DMS114 treated with DMSO at 0.1 percent for 48 hours (cell line): ENCODE measurements at regions not wholly inside any gene's neighbourhood (a gene's known extent, or its start where the extent isn't known, plus 50 kb on each side); places are given as distances from the start of the nearest gene placed in this dataset.
"Not testable (repeated sequence)": the region's sequence is repeated elsewhere in the genome, so short reads cannot be mapped to it uniquely, and the experiment has no call there.

Experiments
- DNase-seq: peaks from one replicate; lab custom pipeline; 2025; ENCODE audit not compliant: unreplicated experiment; lab: John Stamatoyannopoulos, UW

DNA sequence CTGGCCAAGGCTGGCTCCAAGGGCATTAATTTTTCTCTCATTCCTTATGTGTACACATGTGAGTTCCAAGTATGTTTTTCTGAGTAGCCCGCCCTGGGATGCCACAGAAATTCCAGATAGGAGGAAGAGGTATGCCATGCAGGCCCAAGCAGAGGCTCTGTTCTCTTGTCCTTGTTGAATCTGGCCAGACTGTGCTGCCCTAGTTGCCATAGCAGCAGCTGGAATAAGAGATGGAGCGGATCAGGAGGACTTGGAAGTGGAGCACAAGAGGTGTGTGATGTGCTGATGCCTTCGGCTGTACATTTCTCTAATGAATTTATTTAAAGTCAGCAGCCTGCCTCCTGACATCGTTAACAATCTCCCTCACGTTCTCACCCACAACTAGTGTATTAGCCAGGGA, 235.6 kb upstream of the RPS23 start:
- DNase-seq, result no peak

DNA sequence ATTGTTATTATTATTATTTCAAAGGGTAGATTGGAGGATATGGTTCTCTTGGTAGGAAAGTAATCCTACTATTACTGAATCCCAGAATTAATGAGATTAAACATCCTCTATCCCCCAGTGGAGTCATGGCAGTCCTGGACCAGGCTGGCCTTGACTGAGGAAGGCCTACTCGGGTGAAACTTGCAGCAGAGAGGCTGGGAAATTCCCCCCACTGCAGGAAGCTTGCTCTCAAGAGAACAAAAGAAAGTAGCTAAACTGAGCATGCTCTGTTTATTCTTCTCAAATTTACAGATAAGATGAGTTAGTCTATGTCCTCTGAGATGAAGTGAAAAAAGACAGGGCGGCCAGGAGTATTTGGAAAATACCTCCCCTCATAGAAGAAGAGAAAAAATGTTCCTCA, 233.9 kb upstream of the RPS23 start:
- no peak for DNase-seq

DNA sequence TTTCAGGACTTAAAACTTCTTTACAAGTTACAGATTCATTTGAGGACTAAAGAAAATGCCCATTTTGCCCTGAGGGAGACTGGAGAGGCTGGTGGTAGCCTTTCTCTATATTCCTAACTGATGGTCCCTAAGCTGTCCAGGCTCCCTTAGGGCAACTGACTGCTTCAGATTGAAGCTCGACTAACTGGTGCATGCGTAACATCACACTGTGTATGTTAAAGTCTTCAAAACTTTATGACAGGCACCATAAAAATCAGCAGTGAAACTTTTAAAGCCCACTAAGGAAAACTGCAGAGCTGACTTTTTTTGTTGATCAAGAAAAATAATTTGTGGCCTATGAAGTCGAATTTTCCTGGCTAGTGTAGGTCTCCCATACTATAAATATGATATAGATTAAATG, 233.0 kb upstream of the RPS23 start:
- no peak for DNase-seq

DNA sequence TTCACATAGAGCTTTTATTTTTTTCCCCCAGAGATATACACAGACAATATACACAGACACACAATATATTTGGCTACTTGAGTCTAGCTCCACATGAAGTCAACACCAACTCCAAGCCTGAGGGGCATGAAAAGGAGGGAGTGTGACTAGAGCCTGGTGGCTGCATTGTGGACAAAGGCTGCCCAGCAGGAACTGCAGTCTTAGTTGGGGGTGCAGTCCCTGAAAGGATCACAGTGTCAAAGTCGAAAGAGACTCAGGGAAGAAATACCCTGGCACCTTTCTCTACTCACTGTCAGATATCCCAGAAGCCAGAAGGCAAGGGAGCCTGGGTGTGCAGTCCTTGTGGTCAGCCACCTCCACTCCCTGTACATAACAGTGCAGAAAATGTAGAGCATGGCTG, 231.6 kb upstream of the RPS23 start:
- DNase-seq, result no peak

DNA sequence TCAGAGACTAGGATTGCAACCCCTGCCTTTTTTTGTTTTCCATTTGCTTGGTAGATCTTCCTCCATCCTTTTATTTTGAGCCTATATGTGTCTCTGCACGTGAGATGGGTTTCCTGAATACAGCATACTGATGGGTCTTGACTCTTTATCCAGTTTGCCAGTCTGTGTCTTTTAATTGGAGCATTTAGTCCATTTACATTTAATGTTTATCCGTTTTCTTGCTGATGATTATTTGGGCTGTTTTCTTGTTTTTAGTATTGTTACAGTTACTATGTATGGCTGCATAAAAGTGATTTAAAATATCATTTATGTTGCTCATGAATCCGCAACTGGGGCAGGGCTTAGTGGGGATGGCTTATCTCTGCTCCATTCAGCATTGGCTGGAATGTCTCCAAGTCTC, 228.2 kb upstream of the RPS23 start:
- not testable (repeated sequence) for DNase-seq

DNA sequence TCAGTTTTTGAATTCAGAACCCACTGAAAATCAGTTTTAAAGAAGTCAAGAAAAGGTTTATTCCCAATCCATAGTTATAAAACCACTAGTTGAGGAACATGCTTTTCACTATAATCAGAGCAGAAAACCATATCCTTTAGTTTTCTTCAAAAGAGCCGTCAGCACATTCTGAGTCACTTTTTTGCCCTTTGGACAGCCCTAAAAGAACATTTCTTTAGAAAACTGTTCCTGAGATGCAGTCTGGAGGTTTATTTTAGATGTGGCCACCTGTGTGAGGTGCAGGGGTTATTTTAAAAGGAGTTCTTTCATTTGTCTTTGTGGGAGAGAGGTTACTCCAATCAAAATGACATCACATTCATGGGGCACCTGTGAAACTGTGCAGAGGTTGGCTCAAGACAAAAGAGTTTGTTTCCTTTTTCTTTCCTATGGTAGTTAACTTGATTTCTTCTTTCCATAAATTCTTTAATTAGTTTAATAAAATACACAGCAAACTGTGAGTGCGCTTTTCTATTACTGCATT, 221.6 kb upstream of the RPS23 start:
- no peak for DNase-seq

DNA sequence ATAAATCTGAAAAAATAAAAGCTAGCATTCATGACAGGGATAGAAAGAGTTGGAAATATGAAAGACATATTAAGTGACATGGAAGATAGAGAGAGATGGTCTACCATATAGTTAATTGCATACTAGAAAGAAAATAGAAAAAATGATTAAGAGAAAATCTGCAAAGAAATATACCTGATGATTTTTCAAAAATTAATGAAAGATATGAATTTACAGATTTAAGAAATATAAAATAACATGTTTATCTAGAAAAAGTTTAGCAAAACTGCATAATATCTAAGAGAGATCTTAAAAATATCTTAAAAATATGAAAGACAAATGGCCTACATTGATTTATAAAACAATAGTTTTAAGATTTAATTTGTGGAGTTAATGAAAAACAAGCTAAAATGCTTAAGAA, 219.1 kb upstream of the RPS23 start:
- DNase-seq, result no peak

DNA sequence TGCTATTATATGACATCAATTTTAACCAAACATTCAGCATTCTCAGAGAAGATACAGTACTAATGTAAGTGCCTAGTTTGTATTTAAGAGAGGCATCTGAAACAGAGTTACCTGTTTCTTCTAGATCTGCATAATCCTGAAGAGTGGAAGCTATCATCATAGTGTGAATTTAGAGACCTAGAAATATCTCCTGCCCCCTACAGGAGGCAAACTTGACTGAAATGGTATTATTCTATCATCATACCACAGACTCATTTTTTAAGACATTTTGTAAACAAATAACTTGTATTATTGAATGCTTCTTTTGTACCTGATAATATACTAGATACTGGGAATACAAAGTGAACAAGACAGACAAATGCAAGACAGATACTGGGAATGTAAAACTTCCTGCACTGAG, 216.8 kb upstream of the RPS23 start:
- no peak for DNase-seq

DNA sequence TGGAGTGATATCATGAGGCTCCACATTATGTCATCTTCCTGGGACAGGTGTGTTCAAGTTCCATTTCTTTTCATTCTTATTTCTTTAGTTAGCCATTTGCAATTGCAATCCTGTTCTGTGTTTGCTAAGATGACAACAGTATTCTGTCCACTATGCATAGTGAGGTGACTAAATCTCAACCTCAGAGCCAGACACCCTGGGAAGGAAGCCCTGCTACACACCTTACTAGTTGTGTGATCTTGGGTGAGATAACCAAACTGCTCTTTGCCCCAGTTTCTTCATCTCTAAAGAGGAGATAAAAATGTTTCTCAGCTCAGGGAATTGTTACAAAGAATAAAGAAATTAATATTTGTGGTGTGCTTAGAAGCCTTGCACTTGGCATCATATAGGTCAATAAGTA, 215.1 kb upstream of the RPS23 start:
- no peak for DNase-seq

DNA sequence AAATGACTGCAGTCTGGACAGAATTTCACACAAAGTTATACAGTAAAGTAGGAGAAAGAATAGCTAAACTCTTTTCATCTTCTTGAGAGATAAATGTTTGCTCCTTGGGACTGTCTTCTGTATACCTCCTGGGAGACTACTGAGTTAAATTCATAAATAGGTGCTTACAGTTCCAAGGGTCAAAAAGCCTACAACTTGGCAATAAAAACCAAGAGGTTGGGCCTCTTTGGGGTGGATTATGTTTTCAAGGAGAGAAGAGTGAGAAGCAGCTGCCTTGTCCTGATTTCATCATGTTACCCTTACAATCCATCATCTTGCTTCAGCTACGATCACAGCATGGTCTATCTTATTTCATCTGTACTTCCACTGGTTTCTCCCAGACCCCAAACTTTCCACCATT, 213.2 kb upstream of the RPS23 start:
- DNase-seq, result no peak

DNA sequence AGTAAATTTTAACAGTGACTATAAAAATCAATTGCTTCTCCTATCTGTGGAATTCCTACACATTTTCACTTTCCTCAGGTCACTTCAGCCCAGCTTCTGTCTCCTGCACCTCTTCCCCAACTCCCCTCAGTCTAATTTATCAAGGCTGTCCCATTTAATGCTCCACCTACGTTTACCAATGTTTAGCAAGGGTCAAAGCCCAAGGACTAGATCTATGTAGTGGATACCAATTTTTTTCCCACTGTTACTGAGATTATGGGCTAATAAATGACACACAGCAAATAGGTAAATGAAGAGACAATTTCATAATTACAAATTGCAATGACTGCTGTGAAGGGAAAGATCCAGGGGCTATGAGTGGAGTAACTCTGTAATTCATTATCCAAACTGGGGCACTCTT, 211.5 kb upstream of the RPS23 start:
- DNase-seq, result no peak

DNA sequence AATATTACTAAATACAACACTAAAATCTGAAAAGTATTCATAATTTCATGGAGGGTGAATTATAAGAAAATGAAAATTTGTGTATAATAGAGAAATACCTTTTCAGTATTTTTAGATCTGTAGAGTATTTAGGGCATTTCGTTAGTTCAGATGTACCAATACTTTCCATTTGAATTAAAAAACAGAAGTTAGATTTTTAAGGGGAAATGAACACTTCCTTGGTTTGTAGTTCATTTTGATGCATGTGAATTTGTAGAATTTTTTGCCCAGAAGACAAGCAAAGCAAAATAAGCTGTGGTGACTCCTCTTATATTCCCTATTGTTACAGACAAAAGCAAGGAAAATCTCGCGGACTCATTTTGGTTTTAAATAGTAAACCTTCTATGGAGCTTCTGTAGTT, 209.0 kb upstream of the RPS23 start:
- DNase-seq, result no peak

DNA sequence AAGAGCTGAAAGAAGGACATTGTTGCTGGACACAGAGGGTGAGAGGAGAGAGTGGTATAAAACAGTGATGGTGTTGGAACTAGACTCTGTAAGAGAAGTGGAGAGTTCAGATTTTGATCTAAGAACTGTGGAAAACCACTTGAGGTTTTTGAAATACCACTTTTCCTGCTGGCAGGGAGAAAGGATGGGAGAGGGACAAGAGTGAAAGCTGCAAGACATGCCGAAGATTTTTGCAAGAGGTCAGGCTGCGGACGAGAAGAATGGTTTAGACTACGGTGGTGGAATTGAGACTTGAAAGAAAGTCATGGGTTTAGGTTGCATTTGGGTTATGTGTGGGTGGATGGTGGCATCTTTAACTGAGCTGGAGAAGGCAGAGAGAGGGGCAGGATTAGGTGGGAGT, 202.2 kb upstream of the RPS23 start:
- DNase-seq, result no peak

DNA sequence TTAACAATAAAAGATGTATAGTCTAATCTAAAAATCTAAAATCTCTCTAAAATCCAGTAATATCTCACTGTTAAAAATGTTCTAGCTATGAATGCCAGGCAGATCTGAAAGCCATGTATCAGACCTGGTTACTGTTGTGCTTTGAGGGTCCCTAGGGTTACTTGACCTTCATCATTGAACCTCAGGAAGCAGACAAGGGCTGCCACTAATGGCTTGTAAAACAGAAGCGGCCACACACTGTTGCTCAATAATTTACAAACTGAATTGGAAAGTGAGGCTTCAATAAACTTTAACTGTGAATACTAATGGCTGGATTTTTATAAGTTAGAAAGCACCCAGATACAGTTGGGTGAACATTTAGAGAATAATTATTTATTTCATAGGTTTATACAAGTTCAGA, 198.0 kb upstream of the RPS23 start:
- DNase-seq, result no peak

DNA sequence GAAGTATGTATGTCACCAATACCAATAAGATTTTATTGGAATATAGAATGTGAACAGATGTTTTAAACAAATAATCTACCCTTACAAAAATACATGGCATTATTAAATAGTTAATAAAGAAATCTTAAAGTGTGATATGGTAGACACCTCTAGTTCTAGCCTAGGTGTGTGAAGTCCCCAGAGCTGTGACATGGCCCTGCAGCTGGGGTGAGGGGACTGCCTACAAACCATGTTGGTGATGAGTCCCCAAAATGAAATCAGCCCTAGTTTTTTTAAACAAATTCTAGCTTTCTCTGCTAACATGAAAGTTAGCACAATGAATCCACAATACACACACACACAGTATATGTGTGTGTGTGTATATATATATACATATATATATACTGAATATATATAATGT, 195.1 kb upstream of the RPS23 start:
- no peak for DNase-seq

DNA sequence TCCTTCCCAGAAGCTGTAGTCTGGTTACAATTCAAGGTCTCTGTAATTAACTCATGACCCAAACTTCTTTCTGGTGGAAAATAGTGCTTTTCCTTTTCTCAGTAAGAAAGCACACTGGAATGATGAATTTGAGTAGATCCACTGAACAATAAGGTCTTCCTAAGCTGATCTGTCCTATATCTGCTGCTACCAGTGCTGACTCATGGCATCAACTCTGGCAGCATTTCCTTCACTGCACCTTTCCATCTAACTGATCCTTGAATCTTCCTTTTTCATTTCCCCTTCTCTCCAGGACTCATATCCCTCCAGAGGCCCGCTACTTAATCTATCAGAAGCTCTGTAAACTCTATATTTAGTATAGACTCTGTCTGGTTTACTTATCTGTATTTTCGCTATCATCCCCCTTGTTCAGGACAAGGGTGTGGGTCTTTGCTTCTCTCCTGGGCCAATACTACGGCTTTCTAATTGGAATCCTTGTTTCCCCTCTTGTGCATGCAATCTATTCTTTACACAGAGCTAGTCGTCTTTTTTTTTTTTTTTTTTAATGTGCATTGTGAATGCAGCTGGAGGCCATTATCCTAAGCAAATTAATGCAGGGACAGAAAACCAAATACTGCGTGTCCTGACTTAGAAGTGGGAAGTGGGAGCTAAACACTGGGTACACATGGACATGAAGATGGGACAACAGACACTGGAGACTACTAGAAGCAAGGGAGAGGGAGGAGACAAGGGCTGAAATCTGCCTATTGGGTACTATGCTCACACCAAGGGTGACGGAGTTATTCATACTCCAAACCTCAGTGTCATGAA, 192.2 kb upstream of the RPS23 start:
- no peak for DNase-seq

DNA sequence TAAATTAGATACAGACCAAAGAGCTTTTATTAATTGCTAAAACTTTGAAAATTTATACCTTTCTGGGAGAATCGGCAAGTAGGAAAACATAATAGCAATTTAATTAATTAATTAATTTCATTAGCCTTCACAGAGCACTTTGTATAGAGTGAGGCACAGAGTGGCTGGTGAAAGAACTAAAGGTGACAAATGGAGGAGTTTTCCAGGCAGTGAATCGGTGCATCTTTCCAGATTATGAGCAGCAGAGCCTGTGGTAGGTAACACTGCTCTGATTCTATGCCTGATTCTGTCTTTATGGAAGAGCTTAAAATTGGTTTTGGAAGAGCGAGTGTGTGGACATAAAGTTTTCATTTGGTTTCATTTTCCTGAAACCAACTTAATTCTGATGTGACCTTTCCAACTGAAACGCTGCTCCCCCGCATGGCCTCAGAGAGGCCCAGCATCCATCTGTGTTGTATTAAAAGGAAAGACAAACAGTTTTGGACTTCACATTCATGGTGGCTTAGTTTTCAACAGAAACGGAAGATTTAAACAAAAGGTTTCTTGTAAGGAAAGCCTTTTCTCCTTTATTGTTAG, 188.9 kb upstream of the RPS23 start:
- no peak for DNase-seq

DNA sequence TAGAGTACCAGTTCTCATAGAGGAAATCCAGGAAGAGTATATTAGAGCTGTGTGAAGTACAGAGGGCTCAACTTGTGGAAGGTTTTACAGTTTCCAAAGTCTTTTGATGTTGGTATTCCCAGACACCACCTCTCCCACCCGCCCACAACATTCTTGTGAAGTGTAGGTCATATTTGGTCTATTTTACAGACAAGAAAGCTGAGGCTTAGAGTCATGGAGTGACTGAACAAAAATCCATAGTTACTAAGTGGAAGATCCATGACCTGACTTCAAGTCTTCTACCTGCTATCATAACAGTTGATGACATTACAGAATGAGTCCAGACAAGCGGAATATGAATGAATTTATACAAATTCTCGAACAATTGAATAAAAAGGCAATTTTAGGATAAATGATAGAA, 187.1 kb upstream of the RPS23 start:
- no peak for DNase-seq

DNA sequence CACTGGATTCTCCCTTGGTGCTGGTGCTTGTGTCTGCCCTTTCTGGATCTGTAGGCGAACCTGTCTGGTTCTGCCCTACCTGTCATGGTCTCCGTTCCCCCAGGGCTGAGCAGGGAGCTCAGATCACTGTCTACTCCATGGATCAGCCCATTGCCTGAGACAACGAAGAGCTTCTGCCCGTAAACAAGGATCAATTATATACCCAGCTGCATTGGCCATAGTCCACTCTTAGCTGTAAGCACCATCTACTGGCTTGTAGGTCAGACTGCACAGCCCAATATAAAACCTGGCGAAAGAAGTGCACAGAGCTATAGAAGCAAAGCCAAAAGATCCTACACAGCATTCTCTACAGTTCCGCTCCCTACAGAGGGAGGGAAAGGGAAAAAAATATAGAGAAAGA, 181.5 kb upstream of the RPS23 start:
- no peak for DNase-seq

DNA sequence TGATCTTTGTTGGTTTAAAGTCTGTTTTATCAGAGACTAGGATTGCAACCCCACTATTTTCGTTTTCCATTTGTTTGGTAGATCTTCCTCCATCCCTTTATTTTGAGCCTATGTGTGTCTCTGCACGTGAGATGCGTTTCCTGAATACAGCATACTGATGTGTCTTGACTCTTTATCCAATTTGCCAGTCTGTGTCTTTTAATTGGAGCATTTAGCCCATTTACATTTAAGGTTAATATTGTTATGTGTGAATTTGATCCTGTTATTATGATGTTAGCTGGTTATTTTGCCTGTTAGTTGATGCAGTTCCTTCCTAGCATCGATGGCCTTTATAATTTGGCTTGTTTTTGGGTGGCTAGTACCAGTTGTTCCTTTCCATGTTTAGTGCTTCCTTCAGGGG, 177.2 kb upstream of the RPS23 start:
- not testable (repeated sequence) for DNase-seq

DNA sequence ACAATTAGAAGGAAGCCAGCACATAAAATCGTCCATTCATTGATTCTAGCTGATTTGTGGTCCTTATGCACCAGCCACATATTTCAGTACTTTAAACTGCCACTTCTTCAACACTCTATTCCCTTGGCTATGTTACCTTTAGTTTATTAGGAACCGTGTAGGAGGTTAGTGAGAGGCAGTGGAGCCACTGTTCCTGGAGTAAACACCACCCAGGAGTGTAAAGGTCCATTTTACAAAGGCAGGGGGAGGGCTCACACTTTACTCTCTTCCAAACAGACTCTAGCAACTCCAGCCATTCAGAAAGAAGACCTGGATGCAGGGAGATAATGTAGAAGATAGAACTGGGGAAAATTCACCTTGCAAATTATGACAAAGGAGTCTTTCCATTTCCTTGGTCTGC, 170.2 kb upstream of the RPS23 start:
- DNase-seq, result no peak

DNA sequence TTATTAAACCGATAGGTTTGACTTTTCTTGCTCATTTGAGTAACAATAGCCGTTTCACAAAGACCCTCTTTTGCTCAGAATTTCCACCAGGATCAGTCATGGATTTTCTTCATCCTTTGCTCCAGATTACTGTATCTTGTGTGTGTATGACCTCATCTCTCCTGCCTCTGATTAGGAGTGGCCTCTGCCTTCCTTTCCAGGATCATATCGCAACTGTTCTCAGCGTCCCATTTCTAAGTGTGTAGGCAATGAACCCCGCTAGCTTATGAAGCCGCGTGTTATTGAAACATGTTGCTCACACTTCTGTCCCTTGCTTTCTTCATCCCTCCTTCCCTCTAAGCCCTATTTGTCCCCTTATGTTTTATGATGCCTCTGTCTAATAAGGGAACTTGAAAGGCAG, 169.8 kb upstream of the RPS23 start:
- no peak for DNase-seq

DNA sequence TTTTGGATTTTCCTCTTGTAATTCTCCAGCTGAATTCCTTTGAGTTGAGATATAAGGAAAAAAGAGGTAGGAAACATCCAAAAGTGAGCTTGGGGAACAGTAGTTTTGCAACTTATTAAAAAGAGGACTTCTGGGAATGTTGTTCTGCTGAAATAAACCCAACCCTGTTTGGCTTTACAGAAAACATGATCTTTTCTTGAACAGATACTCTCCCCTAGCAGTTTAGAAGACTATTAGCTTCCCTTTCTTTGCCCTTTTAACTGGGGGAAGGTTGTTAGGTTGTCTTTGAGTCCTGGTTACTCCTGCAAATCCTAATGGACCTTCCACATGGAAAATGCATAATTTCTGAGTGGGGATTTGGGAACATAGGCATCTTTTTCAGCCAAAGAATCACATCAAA, 168.7 kb upstream of the RPS23 start:
- DNase-seq, result no peak
